ENCODE measurements at regions not wholly inside any gene's neighbourhood (a gene's known extent, or its start where the extent isn't known, plus 50 kb on each side); places are given as distances from the start of the nearest gene placed in this dataset.

GRCh38 chr7:22604246-22604645, 104.3 kb upstream of the STEAP1B start:
- ATAC-seq (ENCODE audit: low read depth) = no peak
- H3K27me3 Mint-ChIP-seq = no peaks in the 10 kb centered on the region
- no peaks in the 10 kb centered on the region for H4K20me1 ChIP-seq (ENCODE audit: control insufficient read depth, insufficient read depth, low read length, poor library complexity, severe bottlenecking)
- H3K27ac ChIP-seq (ENCODE audit: low read length in 2 of 2) = no peak overlapping the region
- H3K4me1 ChIP-seq (ENCODE audit: control insufficient read depth in 2 of 2, insufficient read depth in 2 of 2, low read length in 2 of 2) = no peaks in the 10 kb centered on the region
- H3K4me2 ChIP-seq (replicated peaks; ENCODE audit: low read depth, low read length, poor library complexity, severe bottlenecking) = no peak overlapping the region
- H3K27me3 ChIP-seq (replicated peaks in 1 of 4; ENCODE audit: control extremely low read depth in 1 of 4, control insufficient read depth in 3 of 4, insufficient read depth in 4 of 4, low read length in 3 of 4) = no peaks in the 10 kb centered on the region
- no CpG with 5 or more reads among the region's 2 CpGs for WGBS (ENCODE audit: insufficient coverage)
- H3K27ac Mint-ChIP-seq = no peak overlapping the region
- H3K4me3 ChIP-seq (ENCODE audit: control extremely low read depth in 1 of 5, extremely low read depth in 1 of 5, insufficient read depth in 1 of 5, low read depth in 2 of 5, low read length in 4 of 5) = no peak overlapping the region
- H3K9ac ChIP-seq (ENCODE audit: low read length) = no peak overlapping the region
- H3K4me3 Mint-ChIP-seq = no peak overlapping the region
- peaks cover 5% of the 10 kb centered on the region for H3K4me1 Mint-ChIP-seq
- POLR2A ChIA-PET = no interaction called here
- no peak for DNase-seq
- H3K79me2 ChIP-seq (ENCODE audit: control insufficient read depth, insufficient read depth, low read length) = peaks cover 4% of the 10 kb centered on the region
- H3K9me3 Mint-ChIP-seq (ENCODE audit: insufficient read depth) = no peaks in the 10 kb centered on the region
- CTCF ChIA-PET = interaction anchor here (1.1 kb wide), 1 partner anchor 41 kb away, joined by 3 read pairs; no protein-coding TSS in a partner anchor
- TF ChIP-seq CTCF (IDR thresholded peaks at IDR 0.05) (no peak), EZH2 (IDR thresholded peaks at IDR 0.05; ENCODE audit: borderline replicate concordance, insufficient read depth, low read depth, low read length, poor library complexity, severe bottlenecking) (no peak)
- no peaks in the 10 kb centered on the region for H3K36me3 ChIP-seq (replicated peaks in 1 of 2; ENCODE audit: control extremely low read depth in 1 of 2, control insufficient read depth in 1 of 2, extremely low read depth in 1 of 2, insufficient read depth in 2 of 2, low read length in 1 of 2)
- H3K9me3 ChIP-seq (ENCODE audit: control extremely low read depth in 1 of 3, control insufficient read depth in 2 of 3, insufficient read depth in 1 of 3, low read length in 2 of 3) = no peaks in the 10 kb centered on the region
- H2AFZ ChIP-seq (ENCODE audit: insufficient read depth, low read depth, low read length, poor library complexity, severe bottlenecking) = no peak overlapping the region
- intact Hi-C loops (cut with micrococcal nuclease) = no loop called here

GRCh38 chr7:22601812-22602565, 102.0 kb upstream of the STEAP1B start:
- ChIA-PET CTCF (interaction anchor here (0.6 kb wide), 1 partner anchor 430 kb away, joined by 3 read pairs; no protein-coding TSS in a partner anchor), POLR2A (no interaction called here)
- Histone ChIP-seq H3K27me3 (replicated peaks in 1 of 4; ENCODE audit: control extremely low read depth in 1 of 4, control insufficient read depth in 3 of 4, insufficient read depth in 4 of 4, low read length in 3 of 4) (no peaks in the 10 kb centered on the region), H3K27ac (ENCODE audit: low read length in 2 of 2) (no peak overlapping the region), H3K9ac (ENCODE audit: low read length) (no peak overlapping the region), H3K9me3 (ENCODE audit: control extremely low read depth in 1 of 3, control insufficient read depth in 2 of 3, insufficient read depth in 1 of 3, low read length in 2 of 3) (no peaks in the 10 kb centered on the region), H2AFZ (ENCODE audit: insufficient read depth, low read depth, low read length, poor library complexity, severe bottlenecking) (no peak overlapping the region), H3K4me1 (ENCODE audit: control insufficient read depth in 2 of 2, insufficient read depth in 2 of 2, low read length in 2 of 2) (no peaks in the 10 kb centered on the region), H3K4me3 (ENCODE audit: control extremely low read depth in 1 of 5, extremely low read depth in 1 of 5, insufficient read depth in 1 of 5, low read depth in 2 of 5, low read length in 4 of 5) (no peak overlapping the region), H3K4me2 (replicated peaks; ENCODE audit: low read depth, low read length, poor library complexity, severe bottlenecking) (no peak overlapping the region), H3K36me3 (replicated peaks in 1 of 2; ENCODE audit: control extremely low read depth in 1 of 2, control insufficient read depth in 1 of 2, extremely low read depth in 1 of 2, insufficient read depth in 2 of 2, low read length in 1 of 2) (no peaks in the 10 kb centered on the region), H4K20me1 (ENCODE audit: control insufficient read depth, insufficient read depth, low read length, poor library complexity, severe bottlenecking) (no peaks in the 10 kb centered on the region), H3K79me2 (ENCODE audit: control insufficient read depth, insufficient read depth, low read length) (no peaks in the 10 kb centered on the region)
- ATAC-seq (ENCODE audit: low read depth) = no peak
- Mint-ChIP-seq H3K9me3 (ENCODE audit: insufficient read depth) (no peaks in the 10 kb centered on the region), H3K4me1 (peaks cover 5% of the 10 kb centered on the region), H3K27me3 (no peaks in the 10 kb centered on the region), H3K4me3 (no peak overlapping the region), H3K27ac (no peak overlapping the region)
- DNase-seq = no peak
- intact Hi-C loops (cut with micrococcal nuclease) = no loop called here
- WGBS (ENCODE audit: insufficient coverage) = 94% methylated on average over 2 of the region's 4 CpGs
- no peak for TF ChIP-seq EZH2 (IDR thresholded peaks at IDR 0.05; ENCODE audit: borderline replicate concordance, insufficient read depth, low read depth, low read length, poor library complexity, severe bottlenecking)
- TF ChIP-seq CTCF (IDR thresholded peaks at IDR 0.05) = no peak

All from B cell (primary cell).